Activated CD4-positive, alpha-beta T cell treated with anti-CD3 and anti-CD28 coated beads, Interleukin-2, amount 50 U/mL, for 16 hours (primary cell): ENCODE measurements at regions not wholly inside any gene's neighbourhood (a gene's known extent, or its start where the extent isn't known, plus 50 kb on each side); places are given as distances from the start of the nearest gene placed in this dataset.

Experiments used
- DNase-seq: peaks from one replicate; pipeline ENCODE4 v3.0.0-alpha.2; 2020

- DNase-seq = no peak
These were observed 906.4 kb upstream of the TMEM132C start for GRCh38 chr12:127360580-127360979.

DNA sequence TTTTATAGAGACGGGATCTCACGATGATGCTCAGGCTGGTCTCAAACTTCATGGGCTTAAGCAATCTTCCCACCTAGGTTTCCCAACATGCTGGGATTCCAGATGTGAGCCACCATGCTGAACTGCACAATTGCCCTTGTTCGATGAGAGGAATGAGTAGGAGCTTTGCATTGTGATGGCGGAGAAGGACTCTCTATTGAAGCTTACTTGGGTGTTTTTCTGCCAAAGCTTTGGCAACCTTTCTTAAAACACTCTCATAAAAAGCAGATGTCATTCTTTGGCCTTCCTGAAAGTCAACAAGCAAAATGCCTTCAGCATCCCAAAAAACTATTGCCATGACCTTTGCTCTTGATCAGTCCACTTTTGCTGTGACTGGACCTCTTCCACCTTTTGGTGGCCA is 904.8 kb upstream of the TMEM132C start:
- DNase-seq = no peak

DNA sequence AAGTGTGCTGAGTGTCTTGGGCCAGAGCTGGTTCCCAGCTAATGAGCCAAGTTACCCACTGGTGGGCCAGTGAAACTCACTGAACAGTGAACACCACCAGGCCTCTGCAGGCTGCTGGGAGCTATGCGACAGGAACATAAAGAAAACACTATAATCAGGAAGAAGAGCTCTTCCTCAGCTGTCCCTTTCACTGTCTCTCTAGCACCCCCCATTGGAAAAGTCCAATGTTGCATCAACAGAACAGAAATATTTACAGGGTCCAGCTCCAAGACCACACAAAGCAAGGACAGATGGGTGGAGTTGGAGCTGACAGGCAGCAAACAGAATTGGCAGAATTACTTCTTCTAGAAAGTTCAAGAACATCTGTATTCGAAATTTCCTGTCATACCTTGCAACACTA is 903.6 kb upstream of the TMEM132C start:
- peak; percentile 4 for DNase-seq

- DNase-seq = no peak
These were observed 893.4 kb upstream of the TMEM132C start for GRCh38 chr12:127373559-127373958.

DNA sequence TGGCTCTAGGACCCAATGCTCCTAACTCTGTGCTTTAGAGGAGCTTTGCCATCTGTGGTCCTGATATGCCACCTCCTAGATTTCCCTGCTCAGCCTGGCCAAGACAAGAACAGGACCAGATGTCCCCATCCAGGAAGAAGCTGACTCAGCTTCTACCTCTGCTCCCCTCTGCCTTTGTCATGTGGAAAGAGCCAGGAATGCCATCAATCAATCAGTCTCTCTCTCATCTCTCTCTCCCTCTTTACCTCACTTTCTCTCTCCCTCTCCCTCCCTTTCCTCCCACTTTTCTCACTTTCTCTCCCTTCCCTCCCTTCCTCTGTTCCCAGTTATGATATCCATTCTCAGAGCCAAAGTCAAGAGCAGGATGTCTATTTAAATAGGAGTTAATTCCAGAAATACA is 892.5 kb upstream of the TMEM132C start:
- DNase-seq = no peak

- DNase-seq = peak; percentile 55
These were observed 885.8 kb upstream of the TMEM132C start for GRCh38 chr12:127381043-127381668.

- DNase-seq = no peak
These were observed 885.3 kb upstream of the TMEM132C start for GRCh38 chr12:127381681-127382080.

DNA sequence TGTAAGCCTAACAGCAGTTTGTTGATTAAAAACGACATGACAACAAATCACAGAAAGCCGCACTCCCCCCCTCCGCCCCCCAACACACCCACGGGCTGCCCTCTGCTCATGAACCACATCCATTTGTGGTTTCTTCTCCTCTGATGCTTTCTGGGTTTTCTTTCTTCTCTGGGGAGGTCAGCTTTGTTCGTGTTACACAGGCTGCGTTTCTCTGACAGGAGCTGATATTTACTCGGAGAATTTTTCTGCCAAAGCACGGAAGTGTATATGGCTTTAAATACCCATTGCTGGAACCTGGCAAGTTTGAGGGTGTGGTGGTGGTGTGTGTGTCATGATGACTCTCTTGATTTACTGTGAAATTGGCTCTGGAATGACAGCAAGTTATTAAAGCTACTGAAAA is 883.7 kb upstream of the TMEM132C start:
- no peak for DNase-seq

- DNase-seq = no peak
These were observed 880.2 kb upstream of the TMEM132C start for GRCh38 chr12:127386723-127387122.

DNA sequence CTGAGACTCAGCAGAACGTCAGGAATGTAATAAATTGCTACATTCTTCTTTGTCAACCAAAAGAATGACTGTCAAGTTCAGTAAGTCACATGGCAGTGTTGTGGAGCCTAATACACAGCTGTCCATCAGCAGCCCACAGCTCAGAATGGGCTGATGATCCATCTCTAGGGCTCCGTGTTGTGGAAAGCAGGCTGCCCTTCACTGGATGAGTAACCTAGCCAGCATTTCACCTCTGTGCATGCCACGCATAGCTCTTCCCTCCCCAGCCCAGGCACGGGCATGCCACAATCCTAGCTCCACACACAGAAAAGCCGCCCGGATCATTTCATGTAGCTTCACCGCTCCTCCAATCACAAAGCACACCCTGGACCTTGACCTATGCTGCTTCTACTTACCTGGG is 878.0 kb upstream of the TMEM132C start:
- DNase-seq = no peak

DNA sequence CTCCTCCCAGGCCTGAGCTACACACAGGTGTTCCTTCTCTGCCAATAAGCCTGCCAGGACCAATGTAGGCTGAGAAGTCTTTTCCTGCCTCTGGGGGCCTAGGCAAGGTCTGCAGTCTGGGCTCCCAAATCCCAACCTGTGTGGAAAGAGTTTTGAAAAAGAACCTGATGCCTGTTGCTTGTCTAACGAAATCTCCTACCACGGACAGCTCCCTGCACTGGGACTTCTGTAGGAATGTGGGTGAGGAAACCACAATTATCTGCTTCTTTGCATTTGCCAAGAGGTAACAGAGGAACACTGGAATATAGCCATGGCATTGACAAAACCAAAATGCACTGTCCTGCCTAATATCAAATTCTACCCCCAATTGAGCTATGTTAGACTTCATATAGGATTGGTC is 877.0 kb upstream of the TMEM132C start:
- no peak for DNase-seq

DNA sequence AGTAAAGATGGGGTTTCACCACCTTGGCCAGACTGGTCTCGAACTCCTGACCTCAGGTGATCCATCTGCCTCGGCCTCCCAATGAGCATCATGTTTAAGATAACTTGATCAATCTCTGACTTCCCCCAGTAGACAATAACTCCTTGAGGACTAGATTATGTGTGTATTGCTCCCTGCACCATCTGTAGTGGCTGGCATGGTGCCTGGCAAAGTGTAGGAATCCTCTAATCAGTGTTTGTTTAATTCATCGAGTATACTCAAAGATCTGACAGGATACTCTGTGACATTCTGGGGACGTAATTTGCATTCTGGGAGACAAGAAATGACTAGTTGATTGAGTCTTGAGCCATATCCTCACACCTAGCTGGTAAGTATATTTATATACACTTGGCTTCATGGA is 873.5 kb upstream of the TMEM132C start:
- no peak for DNase-seq

DNA sequence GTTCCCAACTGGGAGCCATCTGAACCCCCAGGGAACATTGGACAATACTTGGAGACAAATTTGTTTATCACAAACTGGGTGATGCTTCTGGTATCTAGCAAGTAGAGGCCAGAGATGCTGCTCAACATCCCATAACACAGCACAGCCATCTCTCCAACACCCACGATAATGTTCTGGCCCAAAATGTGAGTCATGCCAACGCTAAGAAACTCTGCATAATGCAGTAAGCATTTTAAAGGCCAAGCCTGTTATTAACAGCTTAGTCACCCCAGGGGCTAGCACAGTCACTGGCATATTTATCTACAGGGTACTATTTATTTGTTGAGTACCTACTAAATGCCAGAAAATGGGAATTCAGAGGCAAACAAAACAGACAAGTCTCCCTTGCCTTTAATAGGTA is 873.1 kb upstream of the TMEM132C start:
- DNase-seq = no peak

GRCh38 chr12:127396734-127397133 is 870.2 kb upstream of the TMEM132C start:
- DNase-seq = no peak

- no peak for DNase-seq
These were observed 868.8 kb upstream of the TMEM132C start for GRCh38 chr12:127398016-127398710.

GRCh38 chr12:127399451-127399850 is 867.5 kb upstream of the TMEM132C start:
- DNase-seq = no peak

DNA sequence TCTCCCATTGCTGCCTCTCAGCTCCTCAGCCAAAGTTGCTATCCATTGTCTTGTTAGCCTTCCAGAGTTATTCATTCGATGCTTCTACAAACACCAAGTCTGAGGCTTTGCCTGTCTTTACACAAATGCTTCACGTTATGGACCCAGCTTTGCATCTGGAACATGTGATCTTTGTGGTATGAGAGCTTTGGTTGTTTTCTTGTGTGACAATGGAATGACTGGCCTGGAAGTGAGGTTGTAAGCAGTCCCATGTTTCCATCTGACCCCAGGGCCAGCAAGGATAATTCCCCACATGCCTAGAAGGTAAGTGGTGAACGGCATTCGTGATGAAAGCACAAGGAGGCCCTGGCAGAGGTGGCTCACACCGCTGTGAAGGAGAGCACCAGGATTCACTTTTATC is 866.7 kb upstream of the TMEM132C start:
- DNase-seq = no peak

- no peak for DNase-seq
These were observed 866.0 kb upstream of the TMEM132C start for GRCh38 chr12:127401005-127401404.

DNA sequence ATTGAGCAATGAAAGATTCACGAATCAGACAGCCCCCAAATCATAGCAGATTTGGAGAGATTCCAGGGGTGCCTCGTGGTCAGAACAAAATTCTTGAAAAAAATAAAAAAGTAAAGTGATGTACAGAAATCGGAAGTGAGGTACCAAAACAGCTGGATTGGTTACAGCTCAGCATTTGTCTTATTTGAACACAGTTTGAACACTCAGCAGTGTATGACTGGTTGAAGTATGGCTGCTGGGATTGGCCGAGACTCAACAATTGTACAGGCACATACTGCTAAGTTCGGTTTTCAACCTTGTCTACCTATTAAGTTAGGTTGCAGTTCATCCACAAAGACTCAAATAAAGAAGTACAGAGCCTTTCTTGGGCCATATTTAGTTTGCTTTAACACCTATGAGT is 865.4 kb upstream of the TMEM132C start:
- DNase-seq = no peak

GRCh38 chr12:127411166-127411915 is 855.6 kb upstream of the TMEM132C start:
- no peak for DNase-seq

- no peak for DNase-seq
These were observed 855.0 kb upstream of the TMEM132C start for GRCh38 chr12:127411981-127412380.

- DNase-seq = no peak
These were observed 854.1 kb upstream of the TMEM132C start for GRCh38 chr12:127412866-127413265.

DNA sequence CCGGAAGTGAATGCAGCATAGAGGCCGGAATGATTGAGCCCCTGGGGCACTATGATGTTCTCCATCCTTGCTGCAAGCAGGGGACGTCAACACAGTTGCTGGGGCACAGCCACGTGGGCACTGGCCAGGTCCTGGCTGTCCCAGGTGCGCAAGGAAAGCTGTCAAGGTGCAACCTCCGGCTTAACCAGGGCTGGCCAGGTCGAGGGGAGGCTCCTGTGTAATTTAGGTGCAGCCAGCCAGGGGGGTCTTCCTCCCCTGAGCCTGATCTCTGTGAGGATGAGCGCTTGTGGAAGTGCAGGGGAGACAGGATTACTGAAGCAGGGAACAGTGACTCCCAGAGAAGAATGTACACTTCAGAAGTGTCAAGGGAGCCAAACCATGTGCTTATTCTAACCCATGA is 852.8 kb upstream of the TMEM132C start:
- DNase-seq = no peak

- no peak for DNase-seq
These were observed 852.3 kb upstream of the TMEM132C start for GRCh38 chr12:127414636-127415035.
